K562 (cell line): ENCODE measurements at regions not wholly inside any gene's neighbourhood (a gene's known extent, or its start where the extent isn't known, plus 50 kb on each side); places are given as distances from the start of the nearest gene placed in this dataset.

Experiments
- ATAC-seq: fragments of 200-7000 bp; cut with Tn5 transposase; 3 replicates; pipeline ENCODE4 v1.9.1; 2020; ENCODE audit warnings: moderate library complexity
- BruUV-seq: library from RNA; stranded (reverse); fragments of 400-500 nt; replicated peaks from 2 replicates; lab custom pipeline; 2021; lab: Mats Ljungman, UMichigan
- CTCF ChIA-PET: fragments of 300-600 bp; formaldehyde crosslinking; extraction: SDS; loops from one replicate; lab custom pipeline; 2021; ENCODE audit warnings: low intra/inter-chr PET ratio; lab: Yijun Ruan, JAX
- POLR2A ChIA-PET: fragments of 300-600, 350-650 bp; sonication (Branson Sonifier 250); formaldehyde crosslinking; extraction: SDS; loops from one replicate; lab custom pipeline; 2021; ENCODE audit warnings: antibody characterized with exemption, inconsistent platforms; lab: Yijun Ruan, JAX
- DNase-seq, 4 experiments: peaks; one replicate each; pipeline versions ENCODE4 v3.0.0 to v3.0.0-alpha.2; 2011 to 2018; ENCODE audit warnings: low spot score in 3 of 4, mixed read lengths in 3 of 4; ENCODE audit errors: extremely low read depth in 1 of 4
- FAIRE-seq: peaks from 2 replicates; lab custom pipeline; 2011; peaks lifted over from hg19 to GRCh38; lab: Jason Lieb, UNC
- H2AFZ ChIP-seq: 2 replicates; pipeline ENCODE4 v1.6.0; 2011; ENCODE audit warnings: low read depth, low read length, control low read depth, inconsistent platforms
- H3K27ac ChIP-seq: fragments of 200-600 bp; 3 replicates; pipeline ENCODE4 v1.8.0; 2011; ENCODE audit warnings: low read depth, mild to moderate bottlenecking, control low read depth, inconsistent platforms, low read length, moderate library complexity, mixed read lengths; ENCODE audit errors: extremely low read depth
- H3K27me3 ChIP-seq, 2 experiments: fragments of 300-600 bp in 1 of 2; 2 replicates in 1 of 2; 3 replicates in 1 of 2; pipeline versions ENCODE4 v1.6.0 to v1.8.0; 2011; ENCODE audit warnings: inconsistent platforms in 2 of 2, low read length in 2 of 2, mild to moderate bottlenecking in 1 of 2, mixed read lengths in 1 of 2, moderate library complexity in 1 of 2; ENCODE audit not compliant: control insufficient read depth in 2 of 2, insufficient read depth in 2 of 2
- H3K36me3 ChIP-seq: fragments of 300-600 bp; 3 replicates; pipeline ENCODE4 v1.8.0; 2011; ENCODE audit warnings: mild to moderate bottlenecking, low read length, inconsistent platforms; ENCODE audit not compliant: control insufficient read depth, insufficient read depth
- H3K4me1 ChIP-seq, 2 experiments: fragments of 200-600 bp in 1 of 2; replicated peaks in 1 of 2; 2 replicates in 1 of 2; 3 replicates in 1 of 2; pipeline versions ENCODE4 v1.5.1 to v1.8.0; 2011; ENCODE audit warnings: inconsistent platforms in 2 of 2, low read length in 2 of 2, mild to moderate bottlenecking in 1 of 2, mixed read lengths in 1 of 2, moderate library complexity in 1 of 2; ENCODE audit not compliant: control insufficient read depth in 2 of 2, insufficient read depth in 2 of 2
- H3K4me2 ChIP-seq: 2 replicates; pipeline ENCODE4 v1.6.1; 2011; ENCODE audit warnings: low read length, control low read depth, inconsistent platforms, mixed read lengths; ENCODE audit not compliant: insufficient read depth
- H3K4me3 ChIP-seq: fragments of 200-600 bp; sonication (generic), shearing (Covaris generic); 2 replicates; pipeline ENCODE4 v1.5.1; 2016; ENCODE audit warnings: control low read depth, inconsistent platforms
- H3K79me2 ChIP-seq: fragments of 200-600 bp; 3 replicates; pipeline ENCODE4 v1.8.0; 2011; ENCODE audit warnings: low read length, inconsistent platforms; ENCODE audit not compliant: control insufficient read depth, insufficient read depth
- H3K9ac ChIP-seq, 2 experiments: 2 replicates each; pipeline versions ENCODE4 v1.6.0 to v1.6.1; 2011; ENCODE audit warnings: low read depth in 2 of 2, low read length in 2 of 2, control low read depth in 1 of 2, inconsistent platforms in 1 of 2, mild to moderate bottlenecking in 1 of 2, mixed read lengths in 1 of 2; ENCODE audit not compliant: insufficient read depth in 1 of 2
- H3K9me1 ChIP-seq: one replicate; pipeline ENCODE4 v1.6.0; 2011; ENCODE audit warnings: inconsistent platforms, mild to moderate bottlenecking, low read length, moderate library complexity; ENCODE audit not compliant: control insufficient read depth, insufficient read depth
- H3K9me3 ChIP-seq: replicated peaks from 2 replicates; pipeline ENCODE4 v1.5.1; 2011; ENCODE audit warnings: low read depth, low read length, inconsistent platforms; ENCODE audit not compliant: control insufficient read depth, insufficient read depth
- H4K20me1 ChIP-seq: replicated peaks from 2 replicates; pipeline ENCODE4 v1.6.1; 2011; ENCODE audit warnings: low read length, inconsistent platforms, mixed read lengths; ENCODE audit not compliant: control insufficient read depth, insufficient read depth
- RERE ChIP-seq: sonication (generic); formaldehyde crosslinking; IDR thresholded peaks from 2 replicates; pipeline ENCODE4 v1.8.0; 2023; ENCODE audit warnings: missing genetic modification reagents, mild to moderate bottlenecking, borderline replicate concordance
- SOX6 ChIP-seq: fragments of 450-650 bp; IDR thresholded peaks from 2 replicates; pipeline ENCODE4 v1.6.1; 2014; ENCODE audit warnings: mild to moderate bottlenecking
- TBP ChIP-seq: optimal IDR thresholded peaks from 2 replicates; pipeline ENCODE3; 2011; ENCODE audit warnings: low read depth, low read length, improper control_type of control experiment
- ZNF445 ChIP-seq: fragments of 250-450 bp; sonication (Bioruptor Pico); IDR thresholded peaks from 2 replicates; pipeline ENCODE4 v1.4.0; 2020; ENCODE audit warnings: low read depth, mild to moderate bottlenecking, moderate library complexity
- ZNF586 ChIP-seq: fragments of 450-650 bp; formaldehyde crosslinking; conservative IDR thresholded peaks from 2 replicates; pipeline ENCODE4 v1.4.0; 2020; ENCODE audit warnings: mild to moderate bottlenecking, moderate library complexity
- WGBS: fragments of 100-300 bp; shearing (Covaris generic); methylation state at CpG from one replicate; pipeline ENCODE4 v1.1.6; 2016; ENCODE audit warnings: low coverage, mixed read lengths; ENCODE audit not compliant: insufficient coverage; ENCODE audit errors: missing lambda C conversion rate; 5-methylcytosine and 5-hydroxymethylcytosine counted together
- in situ Hi-C: fragments of 300-500 bp; cut with MboI; formaldehyde crosslinking; loops from 4 replicates; pipeline ENCODE4 v1.15.0; 2018; ENCODE audit warnings: inconsistent platforms, mixed read lengths
- intact Hi-C: fragments of 100-400 bp; cut with micrococcal nuclease; formaldehyde crosslinking; loops from 2 replicates; pipeline ENCODE4 v1.14.2; 2022

GRCh38 chr13:82292334-82292733, 1589.9 kb downstream of the SLITRK1 start:
- H3K4me3 ChIP-seq = no peak overlapping the region
- no peaks in the 10 kb centered on the region for H3K9me3 ChIP-seq
- H4K20me1 ChIP-seq = no peaks in the 10 kb centered on the region
- TF ChIP-seq TBP (no peak), ZNF586 (CRISPR knock-in tag) (no peak)
- TF ChIP-seq, all 486 proteins: peak for 0
- H3K4me2 ChIP-seq = no peak overlapping the region
- ChIA-PET POLR2A (no interaction called here), CTCF (no interaction called here)
- no peaks in the 10 kb centered on the region for H3K36me3 ChIP-seq
- no peaks in the 10 kb centered on the region for H3K4me1 ChIP-seq
- no peak overlapping the region for H3K9ac ChIP-seq
- no peaks in the 10 kb centered on the region for H3K79me2 ChIP-seq
- ATAC-seq = no peak
- no peak for DNase-seq
- in situ Hi-C loops = no loop called here
- 0% methylated on average over 2 of the region's 2 CpGs for WGBS
- no TSS peak for BruUV-seq
- H3K27me3 ChIP-seq = no peaks in the 10 kb centered on the region
- no peak overlapping the region for H2AFZ ChIP-seq
- FAIRE-seq = no peak
- H3K9me1 ChIP-seq = no peaks in the 10 kb centered on the region
- no peak overlapping the region for H3K27ac ChIP-seq
- intact Hi-C loops = no loop called here

- H3K4me3 ChIP-seq = no peak overlapping the region
- H3K27ac ChIP-seq = no peak overlapping the region
- intact Hi-C loops (no loop called here), in situ Hi-C loops (no loop called here)
- ATAC-seq (no peak), DNase-seq (no peak), FAIRE-seq (no peak)
- no peaks in the 10 kb centered on the region for H3K9me1 ChIP-seq
- BruUV-seq = no TSS peak
- H3K9ac ChIP-seq = no peak overlapping the region
- CTCF ChIA-PET = no interaction called here
- no peaks in the 10 kb centered on the region for H3K36me3 ChIP-seq
- no peaks in the 10 kb centered on the region for H3K4me1 ChIP-seq
- no peaks in the 10 kb centered on the region for H3K9me3 ChIP-seq
- no peaks in the 10 kb centered on the region for H4K20me1 ChIP-seq
- no peaks in the 10 kb centered on the region for H3K79me2 ChIP-seq
- WGBS = 4% methylated on average over 3 of the region's 3 CpGs
- H3K27me3 ChIP-seq = no peaks in the 10 kb centered on the region
- H3K4me2 ChIP-seq = no peak overlapping the region
- POLR2A ChIA-PET = no interaction called here
- TF ChIP-seq RERE (CRISPR knock-in tag) = no peak
- TF ChIP-seq ZNF445 (CRISPR knock-in tag) = no peak
- TF ChIP-seq SOX6 = no peak
- no peak overlapping the region for H2AFZ ChIP-seq
Observed at GRCh38 chr13:82291852-82292251, 1590.4 kb downstream of the SLITRK1 start.
